Upper lobe of left lung (tissue), 6 donors: ENCODE measurements at regions not wholly inside any gene's neighbourhood (a gene's known extent, or its start where the extent isn't known, plus 50 kb on each side); places are given as distances from the start of the nearest gene placed in this dataset.

ENCODE experiments used
- ATAC-seq, 2 donors: fragments of 200-7000 bp; cut with Tn5 transposase; one replicate each; pipeline ENCODE4 v1.9.1; 2022; ENCODE audit warnings: mild to moderate bottlenecking in 2 of 2, moderate library complexity in 2 of 2; ENCODE audit not compliant: low FRiP score in 2 of 2
- DNase-seq, 2 donors: peaks; one replicate each; pipeline ENCODE4 v3.0.0-alpha.2; 2019 to 2020
- H3K27ac ChIP-seq, 4 donors: fragments of 200-600 bp; sonication (generic); one replicate each; pipeline ENCODE4 v1.5.1; 2016 to 2019
- H3K27me3 ChIP-seq, 4 donors: fragments of 200-600 bp; sonication (generic); one replicate each; pipeline ENCODE4 v1.5.1; 2017 to 2019
- H3K36me3 ChIP-seq, 4 donors: fragments of 200-600 bp; sonication (generic); one replicate each; pipeline ENCODE4 v1.5.1; 2016 to 2019
- H3K4me1 ChIP-seq, 4 donors: fragments of 200-600 bp; sonication (generic); one replicate each; pipeline ENCODE4 v1.5.1; 2018 to 2019
- H3K4me3 ChIP-seq, 4 donors: fragments of 200-600 bp; sonication (generic); one replicate each; pipeline ENCODE4 v1.5.1; 2017 to 2019; ENCODE audit warnings: mild to moderate bottlenecking in 2 of 4, moderate library complexity in 1 of 4
- H3K9me3 ChIP-seq, 4 donors: fragments of 200-600 bp; sonication (generic); one replicate each; pipeline ENCODE4 v1.5.1; 2018 to 2019
- EP300 ChIP-seq, 4 donors: sonication (generic); formaldehyde crosslinking; IDR thresholded peaks; one replicate each; pipeline ENCODE4 v1.5.1; 2017; ENCODE audit warnings: antibody characterized with exemption in 4 of 4, control low read depth in 2 of 4
- POLR2A ChIP-seq, 4 donors: fragments of 450-650 bp; IDR thresholded peaks; one replicate each; pipeline ENCODE4 v1.5.1; 2016 to 2017; ENCODE audit warnings: antibody characterized with exemption in 4 of 4, mild to moderate bottlenecking in 2 of 4
- POLR2AphosphoS5 ChIP-seq, 2 donors: sonication (generic); formaldehyde crosslinking; IDR thresholded peaks; one replicate each; pipeline ENCODE4 v1.5.1; 2017; ENCODE audit warnings: antibody characterized with exemption in 2 of 2
- WGBS, 2 donors: methylation state at CpG; one replicate each; pipeline ENCODE4 v1.1.5; 2017 to 2018; 5-methylcytosine and 5-hydroxymethylcytosine counted together
- TF ChIP-seq, protein P1 (sequence below), 6 experiments: fragments of 450-650 bp in 4 of 6; fragments of 200-600 bp in 2 of 6; sonication (generic) in 2 of 6; IDR thresholded peaks; one replicate each; pipeline ENCODE4 v1.5.1; 2016 to 2019; ENCODE audit warnings: antibody characterized with exemption in 6 of 6
- donor health status: DM: no; HTN: no; CAD: no; lungs with moderate emphysema.
- donor health status: DM: no; HTN: yes; CAD: no; lungs with severe emphysema.

DNA sequence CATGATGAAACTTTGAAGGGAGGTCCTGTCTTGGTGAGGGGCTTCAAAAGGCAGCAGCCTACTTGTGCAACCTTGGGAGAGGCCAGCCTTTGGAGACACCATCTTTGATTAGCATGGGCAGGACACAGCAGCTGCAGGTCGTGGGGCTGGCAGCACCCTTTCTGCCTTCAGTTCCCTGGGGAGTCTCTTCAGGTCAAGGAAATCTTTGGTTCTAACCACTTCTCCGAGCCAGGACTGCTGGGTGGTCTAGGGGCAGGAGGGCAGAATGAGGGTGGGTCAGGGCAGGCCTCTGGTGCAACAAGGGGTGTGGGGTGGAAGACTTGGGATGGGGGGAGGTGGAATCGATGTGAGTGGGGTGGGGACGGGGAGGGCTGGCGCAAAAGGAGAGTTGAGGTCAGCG lies 269.7 kb downstream of the FOXD2 start:
- Histone ChIP-seq H3K4me1 (peaks cover 19 to 30% (median 24%) of the 10 kb centered on the region in 4 donors), H3K36me3 (no peaks in the 10 kb centered on the region), H3K9me3 (no peaks in the 10 kb centered on the region), H3K27ac (no peak overlapping the region), H3K4me3 (no peak overlapping the region), H3K27me3 (peaks cover 0 to 40% (median 23%) of the 10 kb centered on the region in 4 donors)
- no peak for DNase-seq
- ATAC-seq, result no peak
- WGBS, 2 donors, result 57 to 63% methylated on average over 5 to 6 of the region's 6 CpGs
- TF ChIP-seq POLR2AphosphoS5 (IDR thresholded peaks at IDR 0.05) (no peak), POLR2A (IDR thresholded peaks at IDR 0.05) (no peak), EP300 (IDR thresholded peaks at IDR 0.05) (no peak)
- TF ChIP-seq, protein P1, sequence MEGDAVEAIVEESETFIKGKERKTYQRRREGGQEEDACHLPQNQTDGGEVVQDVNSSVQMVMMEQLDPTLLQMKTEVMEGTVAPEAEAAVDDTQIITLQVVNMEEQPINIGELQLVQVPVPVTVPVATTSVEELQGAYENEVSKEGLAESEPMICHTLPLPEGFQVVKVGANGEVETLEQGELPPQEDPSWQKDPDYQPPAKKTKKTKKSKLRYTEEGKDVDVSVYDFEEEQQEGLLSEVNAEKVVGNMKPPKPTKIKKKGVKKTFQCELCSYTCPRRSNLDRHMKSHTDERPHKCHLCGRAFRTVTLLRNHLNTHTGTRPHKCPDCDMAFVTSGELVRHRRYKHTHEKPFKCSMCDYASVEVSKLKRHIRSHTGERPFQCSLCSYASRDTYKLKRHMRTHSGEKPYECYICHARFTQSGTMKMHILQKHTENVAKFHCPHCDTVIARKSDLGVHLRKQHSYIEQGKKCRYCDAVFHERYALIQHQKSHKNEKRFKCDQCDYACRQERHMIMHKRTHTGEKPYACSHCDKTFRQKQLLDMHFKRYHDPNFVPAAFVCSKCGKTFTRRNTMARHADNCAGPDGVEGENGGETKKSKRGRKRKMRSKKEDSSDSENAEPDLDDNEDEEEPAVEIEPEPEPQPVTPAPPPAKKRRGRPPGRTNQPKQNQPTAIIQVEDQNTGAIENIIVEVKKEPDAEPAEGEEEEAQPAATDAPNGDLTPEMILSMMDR (IDR thresholded peaks at IDR 0.05), result no peak

DNA sequence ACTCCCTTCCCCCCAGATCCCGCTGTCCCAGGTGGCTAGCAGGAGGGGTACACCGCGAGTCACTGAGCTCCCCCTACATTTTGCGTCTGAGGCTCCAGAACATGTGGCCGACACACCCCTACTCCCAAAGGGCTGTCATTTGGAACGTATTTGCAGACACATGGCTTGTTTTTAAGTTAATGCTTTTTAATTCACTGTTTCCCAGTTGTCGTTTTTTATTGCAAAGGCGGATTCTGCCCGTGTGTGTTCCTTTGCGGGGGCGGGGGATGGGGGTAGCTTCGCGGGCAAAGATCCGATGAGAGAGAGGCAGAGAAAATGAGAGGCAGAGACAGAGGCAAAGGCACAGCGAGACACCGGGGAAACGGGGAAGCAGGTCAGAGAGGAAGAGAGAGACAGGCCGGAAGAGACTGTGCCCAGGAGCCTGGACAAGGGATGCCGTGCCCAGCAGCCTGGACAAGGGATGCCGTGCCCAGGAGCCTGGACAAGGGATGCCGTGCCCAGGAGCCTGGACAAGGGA lies 270.2 kb downstream of the FOXD2 start:
- Histone ChIP-seq H3K4me1 (peaks cover 19 to 30% (median 24%) of the 10 kb centered on the region in 4 donors), H3K27ac (no peak overlapping the region), H3K9me3 (no peaks in the 10 kb centered on the region), H3K36me3 (no peaks in the 10 kb centered on the region), H3K27me3 (peaks cover 0 to 40% (median 23%) of the 10 kb centered on the region in 4 donors), H3K4me3 (no peak overlapping the region)
- TF ChIP-seq POLR2A (IDR thresholded peaks at IDR 0.05) (no peak), POLR2AphosphoS5 (IDR thresholded peaks at IDR 0.05) (no peak), EP300 (IDR thresholded peaks at IDR 0.05) (no peak)
- TF ChIP-seq, protein P1 (IDR thresholded peaks at IDR 0.05), result no peak
- ATAC-seq (no peak), DNase-seq (no peak)
- WGBS, 2 donors, result 12 to 23% methylated on average over 19 to 21 of the region's 21 CpGs

DNA sequence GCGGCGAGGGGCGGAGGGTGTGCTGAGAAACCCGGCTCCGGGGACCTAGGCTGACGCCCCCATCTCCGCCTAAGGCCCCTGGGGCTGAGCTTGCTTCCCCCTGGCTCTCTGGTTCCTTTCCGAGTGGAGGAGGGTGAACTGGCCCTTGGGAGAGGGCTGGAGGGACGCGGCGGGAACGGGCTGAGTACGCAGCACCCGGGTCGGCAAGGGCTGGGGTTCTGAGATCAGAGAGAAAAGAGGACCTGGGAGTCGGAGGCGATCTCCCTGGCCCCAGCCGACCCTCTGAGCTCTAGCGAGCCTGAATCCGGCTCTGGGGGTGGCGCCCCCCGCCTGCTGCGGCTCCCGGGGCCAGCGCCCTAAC lies 270.8 kb downstream of the FOXD2 start:
- no peaks in the 10 kb centered on the region for H3K36me3 ChIP-seq
- peak in 1 of 2 donors; percentile 75 for DNase-seq
- ATAC-seq, result no peak
- no peaks in the 10 kb centered on the region for H3K9me3 ChIP-seq
- peaks cover 0 to 40% (median 23%) of the 10 kb centered on the region in 4 donors for H3K27me3 ChIP-seq
- peak overlapping the region in 1 of 4 donors; percentile 36 for H3K4me3 ChIP-seq
- peaks cover 19 to 30% (median 24%) of the 10 kb centered on the region in 4 donors for H3K4me1 ChIP-seq
- WGBS, 2 donors, result 14% methylated on average over 15 of the region's 25 CpGs; no CpG with 5 or more reads in 1 of the 2 donors
- no peak overlapping the region for H3K27ac ChIP-seq
- TF ChIP-seq, protein P1 (IDR thresholded peaks at IDR 0.05), result no peak
- TF ChIP-seq POLR2A (IDR thresholded peaks at IDR 0.05) (no peak), POLR2AphosphoS5 (IDR thresholded peaks at IDR 0.05) (no peak), EP300 (IDR thresholded peaks at IDR 0.05) (no peak)

DNA sequence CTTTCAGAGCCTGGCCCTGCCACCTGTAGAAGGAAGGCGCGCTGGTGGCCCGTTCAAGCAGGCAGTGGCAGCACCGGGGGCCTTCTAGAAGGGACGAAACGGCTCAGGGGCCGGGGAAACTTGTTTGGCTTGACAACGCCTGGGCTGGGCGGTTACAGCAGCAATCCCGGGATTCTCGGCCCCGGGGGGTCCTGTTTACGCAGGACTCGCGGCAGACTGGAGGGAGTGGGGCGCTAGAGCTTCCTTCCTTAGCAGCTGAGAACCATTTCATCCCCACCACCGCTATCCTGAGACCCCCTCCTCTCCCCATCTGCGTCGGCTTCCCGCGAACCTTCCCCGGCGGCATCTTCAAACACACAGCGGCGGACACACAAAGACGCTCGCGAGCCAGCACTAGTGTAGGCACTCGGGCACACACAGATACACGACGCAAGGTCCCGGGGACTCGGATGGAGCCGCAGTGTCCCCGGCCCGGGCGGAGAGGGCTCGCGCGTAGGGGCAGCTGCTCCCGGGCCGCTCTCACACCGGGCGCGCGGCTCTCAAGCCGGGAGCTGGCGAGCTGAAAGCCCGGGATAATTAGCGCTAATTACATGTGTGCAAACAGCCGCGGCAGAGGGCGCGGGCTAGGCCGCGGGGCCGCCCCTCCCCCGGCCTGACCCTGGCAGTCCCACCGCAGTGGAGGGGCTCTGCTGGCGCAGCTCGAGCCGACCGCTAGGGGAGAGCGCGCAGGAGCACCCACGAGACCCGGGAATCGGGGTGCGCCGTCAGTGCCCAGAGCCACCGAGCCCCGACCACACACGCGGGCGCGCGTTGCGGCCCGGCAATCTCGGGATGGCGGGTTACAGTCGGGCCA lies 271.4 kb downstream of the FOXD2 start:
- Histone ChIP-seq H3K36me3 (no peaks in the 10 kb centered on the region), H3K27me3 (peaks cover 0 to 40% (median 23%) of the 10 kb centered on the region in 4 donors), H3K4me3 (peak overlapping the region in 3 of 4 donors; percentile 23 to 45 (median 36)), H3K27ac (peak overlapping the region in 1 of 4 donors; percentile 1), H3K9me3 (no peaks in the 10 kb centered on the region), H3K4me1 (peaks cover 19 to 30% (median 24%) of the 10 kb centered on the region in 4 donors)
- ATAC-seq (peak; percentile 9 to 44), DNase-seq (peak in 1 of 2 donors; percentile 87)
- TF ChIP-seq, protein P1 (IDR thresholded peaks at IDR 0.05), result peak in 3 of 6 experiments; percentile 33 to 65 (median 34)
- no peak for TF ChIP-seq POLR2AphosphoS5 (IDR thresholded peaks at IDR 0.05)
- no peak for TF ChIP-seq POLR2A (IDR thresholded peaks at IDR 0.05)
- TF ChIP-seq EP300 (IDR thresholded peaks at IDR 0.05), result no peak
- WGBS, 2 donors, result 2% methylated on average over 46 of the region's 82 CpGs; no CpG with 5 or more reads in 1 of the 2 donors
